Parathyroid adenoma (tissue), 2 donors: ENCODE measurements at regions not wholly inside any gene's neighbourhood (a gene's known extent, or its start where the extent isn't known, plus 50 kb on each side); places are given as distances from the start of the nearest gene placed in this dataset.

Experiments
- H2AFZ ChIP-seq: fragments of 300-600 bp; sonication (generic); one replicate; pipeline ENCODE4 v1.7.0; 2017; ENCODE audit warnings: antibody characterized with exemption, mild to moderate bottlenecking
- H3K27ac ChIP-seq: fragments of 300-600 bp; sonication (generic); one replicate; pipeline ENCODE4 v1.7.0; 2017
- H3K27me3 ChIP-seq: fragments of 300-600 bp; sonication (generic); one replicate; pipeline ENCODE4 v1.7.0; 2017; ENCODE audit warnings: low read length; ENCODE audit not compliant: control insufficient read depth, insufficient read depth
- H3K36me3 ChIP-seq: fragments of 300-600 bp; sonication (generic); one replicate; pipeline ENCODE4 v1.7.0; 2017; ENCODE audit warnings: low read length; ENCODE audit not compliant: control insufficient read depth, insufficient read depth
- H3K4me1 ChIP-seq: fragments of 300-600 bp; sonication (generic); one replicate; pipeline ENCODE4 v1.7.0; 2017; ENCODE audit warnings: control low read depth
- H3K4me2 ChIP-seq: fragments of 300-600 bp; sonication (generic); one replicate; pipeline ENCODE4 v1.7.0; 2017; ENCODE audit warnings: low read length
- H3K4me3 ChIP-seq: fragments of 300-600 bp; sonication (generic); one replicate; pipeline ENCODE4 v1.7.0; 2017; ENCODE audit warnings: low read depth, low read length
- H3K79me2 ChIP-seq: fragments of 300-600 bp; sonication (generic); one replicate; pipeline ENCODE4 v1.7.0; 2017; ENCODE audit warnings: control low read depth
- H3K9ac ChIP-seq: fragments of 300-600 bp; sonication (generic); one replicate; pipeline ENCODE4 v1.7.0; 2017; ENCODE audit warnings: mild to moderate bottlenecking
- H3K9me3 ChIP-seq: fragments of 300-600 bp; sonication (generic); one replicate; pipeline ENCODE4 v1.7.0; 2017; ENCODE audit warnings: low read length; ENCODE audit not compliant: control insufficient read depth
- TF ChIP-seq, protein P1 (sequence below): fragments of 300-600 bp; sonication (generic); IDR thresholded peaks from one replicate; pipeline ENCODE4 v1.7.0; 2017; ENCODE audit warnings: antibody characterized with exemption, mild to moderate bottlenecking
- donor health status: primary hyperparathyroidism.

GRCh38 chr5:67731886-67732285 is 483.7 kb upstream of the PIK3R1 start:
- H3K79me2 ChIP-seq = no peaks in the 10 kb centered on the region
- no peak overlapping the region for H3K9ac ChIP-seq
- H3K4me3 ChIP-seq = no peak overlapping the region
- no peaks in the 10 kb centered on the region for H3K36me3 ChIP-seq
- peak overlapping the region; percentile 47 for H2AFZ ChIP-seq
- no peak overlapping the region for H3K4me2 ChIP-seq
- no peaks in the 10 kb centered on the region for H3K27me3 ChIP-seq
- no peaks in the 10 kb centered on the region for H3K9me3 ChIP-seq
- TF ChIP-seq, protein P1, sequence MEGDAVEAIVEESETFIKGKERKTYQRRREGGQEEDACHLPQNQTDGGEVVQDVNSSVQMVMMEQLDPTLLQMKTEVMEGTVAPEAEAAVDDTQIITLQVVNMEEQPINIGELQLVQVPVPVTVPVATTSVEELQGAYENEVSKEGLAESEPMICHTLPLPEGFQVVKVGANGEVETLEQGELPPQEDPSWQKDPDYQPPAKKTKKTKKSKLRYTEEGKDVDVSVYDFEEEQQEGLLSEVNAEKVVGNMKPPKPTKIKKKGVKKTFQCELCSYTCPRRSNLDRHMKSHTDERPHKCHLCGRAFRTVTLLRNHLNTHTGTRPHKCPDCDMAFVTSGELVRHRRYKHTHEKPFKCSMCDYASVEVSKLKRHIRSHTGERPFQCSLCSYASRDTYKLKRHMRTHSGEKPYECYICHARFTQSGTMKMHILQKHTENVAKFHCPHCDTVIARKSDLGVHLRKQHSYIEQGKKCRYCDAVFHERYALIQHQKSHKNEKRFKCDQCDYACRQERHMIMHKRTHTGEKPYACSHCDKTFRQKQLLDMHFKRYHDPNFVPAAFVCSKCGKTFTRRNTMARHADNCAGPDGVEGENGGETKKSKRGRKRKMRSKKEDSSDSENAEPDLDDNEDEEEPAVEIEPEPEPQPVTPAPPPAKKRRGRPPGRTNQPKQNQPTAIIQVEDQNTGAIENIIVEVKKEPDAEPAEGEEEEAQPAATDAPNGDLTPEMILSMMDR = no peak
- peaks cover 15% of the 10 kb centered on the region for H3K4me1 ChIP-seq
- no peak overlapping the region for H3K27ac ChIP-seq

- no peaks in the 10 kb centered on the region for H3K36me3 ChIP-seq
- H3K4me3 ChIP-seq = no peak overlapping the region
- H3K79me2 ChIP-seq = no peaks in the 10 kb centered on the region
- no peak overlapping the region for H3K4me2 ChIP-seq
- no peaks in the 10 kb centered on the region for H3K9me3 ChIP-seq
- TF ChIP-seq, protein P1 = no peak
- H3K27me3 ChIP-seq = no peaks in the 10 kb centered on the region
- no peak overlapping the region for H3K27ac ChIP-seq
- peak overlapping the region; percentile 47 for H2AFZ ChIP-seq
- peaks cover 15% of the 10 kb centered on the region for H3K4me1 ChIP-seq
- H3K9ac ChIP-seq = no peak overlapping the region
Measured at GRCh38 chr5:67730917-67731474, 484.6 kb upstream of the PIK3R1 start.

DNA sequence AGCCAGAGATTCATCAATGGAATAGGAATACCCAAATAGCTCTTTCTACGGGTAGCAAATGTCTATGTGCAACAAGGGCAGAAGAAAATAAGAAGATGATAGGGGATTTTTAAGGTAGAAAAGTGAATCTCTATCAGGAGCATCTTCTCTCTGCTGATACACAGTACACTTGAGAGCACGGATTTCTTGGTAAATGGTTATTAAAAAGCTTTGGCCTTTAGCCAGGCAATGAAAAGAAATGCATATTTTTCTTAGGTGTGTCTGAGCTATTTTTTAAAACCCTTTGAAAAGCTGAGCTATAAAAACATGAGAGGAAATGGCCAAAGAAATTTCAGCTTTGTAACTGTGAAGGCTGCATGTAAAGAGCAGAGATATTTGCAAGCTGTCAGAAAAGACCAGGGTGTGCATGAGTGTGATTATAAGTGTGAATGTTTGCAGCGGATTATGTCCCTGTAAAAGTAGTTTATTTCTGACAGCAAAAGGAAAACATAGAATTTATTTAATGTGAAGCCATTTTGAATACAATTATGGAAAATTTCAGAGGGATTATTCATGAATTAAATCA is 487.1 kb upstream of the PIK3R1 start:
- H3K27ac ChIP-seq = no peak overlapping the region
- no peak overlapping the region for H3K4me3 ChIP-seq
- no peak overlapping the region for H3K9ac ChIP-seq
- TF ChIP-seq, protein P1 = no peak
- peaks cover 17% of the 10 kb centered on the region for H3K4me1 ChIP-seq
- no peaks in the 10 kb centered on the region for H3K9me3 ChIP-seq
- H3K4me2 ChIP-seq = no peak overlapping the region
- H3K36me3 ChIP-seq = no peaks in the 10 kb centered on the region
- no peaks in the 10 kb centered on the region for H3K27me3 ChIP-seq
- H2AFZ ChIP-seq = no peak overlapping the region
- no peaks in the 10 kb centered on the region for H3K79me2 ChIP-seq

DNA sequence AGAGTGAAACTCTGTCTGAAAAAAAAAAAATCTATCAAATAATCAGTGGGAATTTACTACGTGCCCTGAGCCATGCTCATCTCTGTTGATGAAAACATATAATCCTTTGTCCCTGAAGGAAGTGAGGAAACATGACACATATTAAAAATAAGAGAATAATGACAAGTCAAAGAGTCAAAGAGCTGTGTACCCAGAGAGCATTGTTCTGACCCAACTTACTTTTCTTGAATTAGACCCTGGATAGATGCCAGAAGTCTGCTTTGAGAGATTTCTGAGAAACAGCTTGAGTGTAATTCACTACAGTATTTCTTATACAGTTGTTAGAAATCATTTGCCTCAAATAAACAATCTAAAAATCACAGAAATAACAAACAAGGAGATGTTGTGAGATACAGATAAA is 490.0 kb upstream of the PIK3R1 start:
- H3K36me3 ChIP-seq = no peaks in the 10 kb centered on the region
- H3K9me3 ChIP-seq = no peaks in the 10 kb centered on the region
- no peak overlapping the region for H2AFZ ChIP-seq
- no peak overlapping the region for H3K4me3 ChIP-seq
- no peak overlapping the region for H3K27ac ChIP-seq
- no peak overlapping the region for H3K9ac ChIP-seq
- H3K4me1 ChIP-seq = peaks cover 7% of the 10 kb centered on the region
- H3K27me3 ChIP-seq = no peaks in the 10 kb centered on the region
- TF ChIP-seq, protein P1 = no peak
- no peaks in the 10 kb centered on the region for H3K79me2 ChIP-seq
- H3K4me2 ChIP-seq = no peak overlapping the region
